B cell (primary cell): ENCODE measurements at regions not wholly inside any gene's neighbourhood (a gene's known extent, or its start where the extent isn't known, plus 50 kb on each side); places are given as distances from the start of the nearest gene placed in this dataset.

Source experiments
- ATAC-seq: fragments of 200-7000 bp; cut with Tn5 transposase; one replicate; pipeline ENCODE4 v1.10.0; 2021; ENCODE audit warnings: low read depth, mild to moderate bottlenecking, moderate number of reproducible peaks, moderate library complexity
- CTCF ChIA-PET: fragments of 350-600 bp; sonication (Branson Sonifier 250); formaldehyde crosslinking; loops from one replicate; lab custom pipeline; 2021; ENCODE audit warnings: antibody characterized with exemption, inconsistent platforms; lab: Charles Lee
- POLR2A ChIA-PET: fragments of 350-600 bp; sonication (Branson Sonifier 250); formaldehyde crosslinking; loops from one replicate; lab custom pipeline; 2021; ENCODE audit warnings: antibody characterized with exemption; lab: Charles Lee
- DNase-seq: peaks from one replicate; pipeline ENCODE4 v3.0.0; 2013
- H2AFZ ChIP-seq: 2 replicates; pipeline ENCODE4 v1.6.1; 2012; ENCODE audit warnings: mild to moderate bottlenecking, low read depth, low read length; ENCODE audit not compliant: insufficient read depth, poor library complexity, severe bottlenecking
- H3K27ac ChIP-seq, 2 donors: 1 replicate in 1 of 2; 2 replicates in 1 of 2; pipeline ENCODE4 v1.5.1; 2012 to 2013; ENCODE audit warnings: low read length in 2 of 2, mild to moderate bottlenecking in 2 of 2, moderate library complexity in 1 of 2
- H3K27me3 ChIP-seq, 4 experiments: fragments of 200-600 bp in 1 of 4; sonication (generic) in 1 of 4; replicated peaks in 1 of 4; 1 replicate in 2 of 4; 2 replicates in 2 of 4; pipeline versions ENCODE4 v1.6.1 to v1.7.0; 2013 to 2016; ENCODE audit warnings: low read length in 3 of 4, mild to moderate bottlenecking in 2 of 4, mixed read lengths in 1 of 4, moderate library complexity in 1 of 4; ENCODE audit not compliant: insufficient read depth in 4 of 4, control insufficient read depth in 3 of 4; ENCODE audit errors: control extremely low read depth in 1 of 4
- H3K36me3 ChIP-seq, 2 experiments: replicated peaks in 1 of 2; 1 replicate in 1 of 2; 2 replicates in 1 of 2; pipeline versions ENCODE4 v1.6.1 to v1.7.1; 2013; ENCODE audit warnings: low read length in 1 of 2; ENCODE audit not compliant: insufficient read depth in 2 of 2, control insufficient read depth in 1 of 2; ENCODE audit errors: control extremely low read depth in 1 of 2, extremely low read depth in 1 of 2
- H3K4me1 ChIP-seq, 2 donors: fragments of 200-600 bp in 1 of 2; sonication (generic) in 1 of 2; 1 replicate in 1 of 2; 2 replicates in 1 of 2; pipeline versions ENCODE4 v1.5.1 to v1.6.1; 2013 to 2017; ENCODE audit warnings: low read length in 2 of 2; ENCODE audit not compliant: control insufficient read depth in 2 of 2, insufficient read depth in 2 of 2
- H3K4me2 ChIP-seq: replicated peaks from 2 replicates; pipeline ENCODE3; 2012; ENCODE audit warnings: mild to moderate bottlenecking, low read depth, low read length; ENCODE audit not compliant: poor library complexity, severe bottlenecking
- H3K4me3 ChIP-seq, 5 experiments: fragments of 200-600 bp in 1 of 5; sonication (generic) in 1 of 5; 1 replicate in 3 of 5; 2 replicates in 2 of 5; pipeline versions ENCODE4 v1.5.1 to v1.7.0; 2011 to 2016; ENCODE audit warnings: low read length in 4 of 5, mild to moderate bottlenecking in 4 of 5, low read depth in 2 of 5, control low read depth in 1 of 5, moderate library complexity in 1 of 5; ENCODE audit not compliant: insufficient read depth in 1 of 5; ENCODE audit errors: control extremely low read depth in 1 of 5, extremely low read depth in 1 of 5
- H3K79me2 ChIP-seq: fragments of 200-600 bp; sonication (generic); one replicate; pipeline ENCODE4 v1.6.0; 2016; ENCODE audit warnings: low read length; ENCODE audit not compliant: control insufficient read depth, insufficient read depth
- H3K9ac ChIP-seq: fragments of 200-600 bp; sonication (generic); 2 replicates; pipeline ENCODE4 v1.6.1; 2017; ENCODE audit warnings: mild to moderate bottlenecking, low read length, moderate library complexity
- H3K9me3 ChIP-seq, 3 donors: one replicate each; pipeline versions ENCODE4 v1.6.1 to v1.7.1; 2013; ENCODE audit warnings: low read length in 2 of 3; ENCODE audit not compliant: control insufficient read depth in 2 of 3, insufficient read depth in 1 of 3; ENCODE audit errors: control extremely low read depth in 1 of 3
- H4K20me1 ChIP-seq: 2 replicates; pipeline ENCODE4 v1.6.0; 2012; ENCODE audit warnings: mild to moderate bottlenecking, low read length; ENCODE audit not compliant: insufficient read depth, control insufficient read depth, poor library complexity, severe bottlenecking
- H3K27ac Mint-ChIP-seq: one replicate; pipeline ENCODE4 v1.8.0; 2021; ENCODE audit warnings: mixed read lengths
- H3K27me3 Mint-ChIP-seq: one replicate; pipeline ENCODE4 v1.8.0; 2021; ENCODE audit warnings: mixed read lengths
- H3K4me1 Mint-ChIP-seq: one replicate; pipeline ENCODE4 v1.8.0; 2021; ENCODE audit warnings: mixed read lengths
- H3K4me3 Mint-ChIP-seq: one replicate; pipeline ENCODE4 v1.8.0; 2021; ENCODE audit warnings: mixed read lengths
- H3K9me3 Mint-ChIP-seq: one replicate; pipeline ENCODE4 v1.8.0; 2022; ENCODE audit warnings: mixed read lengths; ENCODE audit not compliant: insufficient read depth
- CTCF ChIP-seq: fragments of 200-600 bp; IDR thresholded peaks from one replicate; pipeline ENCODE4 v1.8.0; 2022; ENCODE audit warnings: antibody characterized with exemption, mild to moderate bottlenecking
- EZH2 ChIP-seq: IDR thresholded peaks from 2 replicates; pipeline ENCODE4 v1.6.1; 2012; ENCODE audit warnings: borderline replicate concordance, low read depth, mild to moderate bottlenecking, moderate library complexity, low read length; ENCODE audit not compliant: insufficient read depth, poor library complexity, severe bottlenecking
- WGBS: methylation state at CpG from one replicate; pipeline ENCODE4 v1.1.5; 2013; ENCODE audit warnings: missing lambda C conversion rate; ENCODE audit not compliant: insufficient coverage; 5-methylcytosine and 5-hydroxymethylcytosine counted together
- intact Hi-C: fragments of 100-400 bp; cut with micrococcal nuclease; formaldehyde crosslinking; loops from one replicate; pipeline ENCODE4 v1.10.0; 2022

- Histone ChIP-seq H3K4me3 (no peak overlapping the region), H3K9me3 (peaks cover 0 to 3% (median 0%) of the 10 kb centered on the region in 3 donors), H2AFZ (no peak overlapping the region), H3K36me3 (no peaks in the 10 kb centered on the region), H3K27me3 (no peaks in the 10 kb centered on the region), H3K4me1 (no peaks in the 10 kb centered on the region), H3K79me2 (no peaks in the 10 kb centered on the region), H3K9ac (no peak overlapping the region), H3K4me2 (no peak overlapping the region), H4K20me1 (no peaks in the 10 kb centered on the region), H3K27ac (no peak overlapping the region)
- H3K27me3 Mint-ChIP-seq: no peaks in the 10 kb centered on the region
- H3K27ac Mint-ChIP-seq: no peak overlapping the region
- WGBS: 100% methylated on average over 1 of the region's 1 CpG
- CTCF ChIA-PET: no interaction called here
- no peak for TF ChIP-seq CTCF
- POLR2A ChIA-PET: no interaction called here
- no peaks in the 10 kb centered on the region for H3K4me1 Mint-ChIP-seq
- intact Hi-C loops: no loop called here
- no peak for DNase-seq
- H3K9me3 Mint-ChIP-seq: no peaks in the 10 kb centered on the region
- ATAC-seq: no peak
- no peak overlapping the region for H3K4me3 Mint-ChIP-seq
Measured at GRCh38 chr1:239817276-239817675, 274.4 kb upstream of the FMN2 start.

GRCh38 chr1:239817801-239818200 is 273.9 kb upstream of the FMN2 start:
- CTCF ChIA-PET: no interaction called here
- WGBS: 97% methylated on average over 3 of the region's 7 CpGs

More at GRCh38 chr1:239817801-239818200, 273.9 kb upstream of the FMN2 start:
- Histone ChIP-seq H3K27me3 (no peaks in the 10 kb centered on the region), H3K4me1 (no peaks in the 10 kb centered on the region), H4K20me1 (no peaks in the 10 kb centered on the region), H2AFZ (no peak overlapping the region), H3K36me3 (no peaks in the 10 kb centered on the region), H3K9me3 (peaks cover 0 to 3% (median 0%) of the 10 kb centered on the region in 3 donors), H3K27ac (no peak overlapping the region), H3K9ac (no peak overlapping the region), H3K4me3 (no peak overlapping the region), H3K79me2 (no peaks in the 10 kb centered on the region), H3K4me2 (no peak overlapping the region)
- Mint-ChIP-seq H3K9me3 (no peaks in the 10 kb centered on the region), H3K27ac (no peak overlapping the region), H3K4me1 (no peaks in the 10 kb centered on the region), H3K4me3 (no peak overlapping the region), H3K27me3 (no peaks in the 10 kb centered on the region)
- ATAC-seq (no peak), DNase-seq (no peak)
- TF ChIP-seq EZH2 (no peak), CTCF (no peak)
- POLR2A ChIA-PET: no interaction called here
- intact Hi-C loops: no loop called here
